Caco-2 (cell line): ENCODE measurements at regions not wholly inside any gene's neighbourhood (a gene's known extent, or its start where the extent isn't known, plus 50 kb on each side); places are given as distances from the start of the nearest gene placed in this dataset.

Experiments
- BruUV-seq: library from RNA; stranded (reverse); fragments of 400-500 nt; replicated peaks from 2 replicates; lab custom pipeline; 2021; lab: Mats Ljungman, UMichigan
- CTCF ChIA-PET: fragments of 300-600 bp; sonication (Branson Sonifier 250); formaldehyde crosslinking; loops from one replicate; lab custom pipeline; 2022; ENCODE audit warnings: antibody characterized with exemption; lab: Charles Lee
- POLR2A ChIA-PET: fragments of 300-600 bp; sonication (Branson Sonifier 250); formaldehyde crosslinking; loops from one replicate; lab custom pipeline; 2022; ENCODE audit warnings: antibody characterized with exemption; lab: Charles Lee
- DNase-seq, 2 experiments: peaks; one replicate each; pipeline versions ENCODE4 v3.0.0 to v3.0.0-alpha.2; 2020 to 2022
- H3K27me3 ChIP-seq: replicated peaks from 2 replicates; pipeline ENCODE4 v1.6.0; 2011; ENCODE audit warnings: low read length; ENCODE audit not compliant: control insufficient read depth, insufficient read depth
- H3K36me3 ChIP-seq: 2 replicates; pipeline ENCODE4 v1.5.1; 2011; ENCODE audit warnings: low read length; ENCODE audit not compliant: control insufficient read depth, insufficient read depth
- H3K4me1 ChIP-seq: fragments of 250-450 bp; sonication (Bioruptor Pico); 2 replicates; pipeline ENCODE4 v1.5.1; 2020; ENCODE audit warnings: mild to moderate bottlenecking
- H3K4me3 ChIP-seq: 2 replicates; pipeline ENCODE4 v1.5.1; 2011; ENCODE audit warnings: low read depth, mild to moderate bottlenecking, control low read depth, low read length
- H3K9me3 ChIP-seq: fragments of 250-450 bp; sonication (Bioruptor Pico); 2 replicates; pipeline ENCODE4 v1.5.1; 2020; ENCODE audit warnings: mild to moderate bottlenecking, moderate library complexity
- H3K27ac Mint-ChIP-seq: one replicate; pipeline ENCODE4 v1.8.0; 2022; ENCODE audit warnings: mixed read lengths; ENCODE audit not compliant: unreplicated experiment
- H3K27me3 Mint-ChIP-seq: one replicate; pipeline ENCODE4 v1.8.0; 2022; ENCODE audit warnings: mixed read lengths; ENCODE audit not compliant: insufficient read depth, unreplicated experiment
- H3K36me3 Mint-ChIP-seq: one replicate; pipeline ENCODE4 v1.8.0; 2022; ENCODE audit warnings: mild to moderate bottlenecking, mixed read lengths; ENCODE audit not compliant: insufficient read depth, unreplicated experiment
- H3K4me1 Mint-ChIP-seq: one replicate; pipeline ENCODE4 v1.8.0; 2022; ENCODE audit warnings: low read depth, mixed read lengths; ENCODE audit not compliant: unreplicated experiment
- H3K4me3 Mint-ChIP-seq: one replicate; pipeline ENCODE4 v1.8.0; 2022; ENCODE audit warnings: mild to moderate bottlenecking, moderate library complexity, mixed read lengths; ENCODE audit not compliant: unreplicated experiment
- H3K9me3 Mint-ChIP-seq: one replicate; pipeline ENCODE4 v1.8.0; 2022; ENCODE audit warnings: mixed read lengths; ENCODE audit not compliant: unreplicated experiment
- intact Hi-C: fragments of 100-400 bp; cut with micrococcal nuclease; formaldehyde crosslinking; loops from one replicate; pipeline ENCODE4 v1.10.0; 2022; ENCODE audit not compliant: unreplicated experiment
- TF ChIP-seq, protein P1 (sequence below), 2 experiments: fragments of 200-600 bp in 1 of 2; IDR thresholded peaks; 1 replicate in 1 of 2; 2 replicates in 1 of 2; pipeline versions ENCODE4 v1.5.1 to v1.8.0; 2011 to 2022; ENCODE audit warnings: antibody characterized with exemption in 1 of 2, control low read depth in 1 of 2, inconsistent platforms in 1 of 2, low read depth in 1 of 2, low read length in 1 of 2, mild to moderate bottlenecking in 1 of 2, moderate library complexity in 1 of 2; ENCODE audit not compliant: insufficient read depth in 1 of 2, severe bottlenecking in 1 of 2, unreplicated experiment in 1 of 2

DNA sequence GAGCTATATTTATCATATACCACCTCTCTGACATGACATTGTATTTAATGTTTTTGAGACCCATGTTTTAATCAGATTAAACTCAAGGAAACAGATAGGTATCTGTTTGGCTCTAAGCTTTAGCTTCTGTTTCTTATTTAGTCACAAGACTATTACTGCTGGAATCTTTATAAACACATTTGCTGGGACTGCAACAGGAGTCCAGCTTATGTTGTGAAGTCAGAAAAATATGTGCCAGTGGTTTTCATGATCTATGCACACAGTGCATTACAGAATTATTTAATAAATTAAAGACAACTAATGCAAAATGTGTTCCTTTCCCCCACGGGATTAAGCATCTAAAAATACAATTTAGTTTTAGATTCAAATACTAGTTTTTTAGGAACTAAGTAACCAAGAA, 338.9 kb downstream of the ZEB2 start:
- Mint-ChIP-seq H3K4me1 (no peaks in the 10 kb centered on the region), H3K27me3 (no peaks in the 10 kb centered on the region), H3K4me3 (no peak overlapping the region), H3K9me3 (no peaks in the 10 kb centered on the region), H3K27ac (no peak overlapping the region), H3K36me3 (no peaks in the 10 kb centered on the region)
- H3K4me1 ChIP-seq: no peaks in the 10 kb centered on the region
- no peaks in the 10 kb centered on the region for H3K27me3 ChIP-seq
- H3K9me3 ChIP-seq: no peaks in the 10 kb centered on the region
- H3K36me3 ChIP-seq: no peaks in the 10 kb centered on the region
- no peak for DNase-seq
- intact Hi-C loops: no loop called here
- H3K4me3 ChIP-seq: no peak overlapping the region
- CTCF ChIA-PET: no interaction called here
- TF ChIP-seq, protein P1, sequence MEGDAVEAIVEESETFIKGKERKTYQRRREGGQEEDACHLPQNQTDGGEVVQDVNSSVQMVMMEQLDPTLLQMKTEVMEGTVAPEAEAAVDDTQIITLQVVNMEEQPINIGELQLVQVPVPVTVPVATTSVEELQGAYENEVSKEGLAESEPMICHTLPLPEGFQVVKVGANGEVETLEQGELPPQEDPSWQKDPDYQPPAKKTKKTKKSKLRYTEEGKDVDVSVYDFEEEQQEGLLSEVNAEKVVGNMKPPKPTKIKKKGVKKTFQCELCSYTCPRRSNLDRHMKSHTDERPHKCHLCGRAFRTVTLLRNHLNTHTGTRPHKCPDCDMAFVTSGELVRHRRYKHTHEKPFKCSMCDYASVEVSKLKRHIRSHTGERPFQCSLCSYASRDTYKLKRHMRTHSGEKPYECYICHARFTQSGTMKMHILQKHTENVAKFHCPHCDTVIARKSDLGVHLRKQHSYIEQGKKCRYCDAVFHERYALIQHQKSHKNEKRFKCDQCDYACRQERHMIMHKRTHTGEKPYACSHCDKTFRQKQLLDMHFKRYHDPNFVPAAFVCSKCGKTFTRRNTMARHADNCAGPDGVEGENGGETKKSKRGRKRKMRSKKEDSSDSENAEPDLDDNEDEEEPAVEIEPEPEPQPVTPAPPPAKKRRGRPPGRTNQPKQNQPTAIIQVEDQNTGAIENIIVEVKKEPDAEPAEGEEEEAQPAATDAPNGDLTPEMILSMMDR (IDR thresholded peaks at IDR 0.05; ENCODE audit: insufficient read depth in 1 of 2, low read depth in 1 of 2, low read length in 1 of 2, severe bottlenecking in 1 of 2, unreplicated experiment in 1 of 2): no peak
- BruUV-seq: no TSS peak
- POLR2A ChIA-PET: no interaction called here

DNA sequence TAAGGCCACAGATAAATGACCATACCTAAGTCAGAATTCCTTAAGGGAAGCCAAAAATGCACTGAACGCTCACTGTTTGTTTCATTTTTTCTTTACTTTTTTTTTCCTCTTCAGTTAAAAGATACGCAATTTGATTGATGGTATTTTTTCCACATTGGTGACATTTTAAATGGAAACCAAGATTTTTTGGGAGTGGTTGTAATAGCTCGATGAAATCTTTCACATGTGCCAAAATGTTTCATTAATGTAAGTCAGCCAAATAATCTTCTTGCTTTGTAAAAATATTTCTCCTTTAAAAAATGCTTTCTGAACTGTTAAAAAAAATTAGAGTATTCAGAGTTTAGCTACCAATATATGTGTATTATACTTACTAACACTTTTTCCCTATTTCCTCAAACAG, 339.8 kb downstream of the ZEB2 start:
- Mint-ChIP-seq H3K9me3 (no peaks in the 10 kb centered on the region), H3K27ac (no peak overlapping the region), H3K4me3 (no peak overlapping the region), H3K36me3 (no peaks in the 10 kb centered on the region), H3K27me3 (no peaks in the 10 kb centered on the region), H3K4me1 (no peaks in the 10 kb centered on the region)
- intact Hi-C loops: no loop called here
- no peaks in the 10 kb centered on the region for H3K36me3 ChIP-seq
- CTCF ChIA-PET: no interaction called here
- BruUV-seq: no TSS peak
- H3K4me1 ChIP-seq: no peaks in the 10 kb centered on the region
- H3K27me3 ChIP-seq: no peaks in the 10 kb centered on the region
- H3K4me3 ChIP-seq: no peak overlapping the region
- POLR2A ChIA-PET: no interaction called here
- TF ChIP-seq, protein P1 (IDR thresholded peaks at IDR 0.05; ENCODE audit: insufficient read depth in 1 of 2, low read depth in 1 of 2, low read length in 1 of 2, severe bottlenecking in 1 of 2, unreplicated experiment in 1 of 2): no peak
- DNase-seq: no peak
- no peaks in the 10 kb centered on the region for H3K9me3 ChIP-seq

DNA sequence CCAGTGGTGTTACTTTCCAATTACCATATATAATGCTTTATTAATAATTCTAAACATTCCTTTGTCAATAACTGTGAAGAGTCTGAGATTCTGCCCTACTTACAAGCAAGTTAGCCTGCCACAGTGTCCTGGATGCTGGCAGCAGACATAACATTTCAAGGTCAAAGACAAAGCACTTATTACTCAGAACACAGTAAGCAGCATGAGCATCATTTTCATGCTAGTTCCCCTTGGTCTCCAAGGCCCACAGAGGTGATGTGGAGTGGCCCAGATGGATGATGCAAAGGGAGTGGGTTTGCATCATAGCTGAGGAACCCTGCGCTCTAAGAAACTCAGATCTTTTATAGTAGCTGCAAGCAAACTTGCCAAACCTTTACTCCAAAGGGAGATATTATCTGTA, 349.7 kb downstream of the ZEB2 start:
- Histone ChIP-seq H3K9me3 (no peaks in the 10 kb centered on the region), H3K4me1 (no peaks in the 10 kb centered on the region), H3K36me3 (no peaks in the 10 kb centered on the region), H3K27me3 (no peaks in the 10 kb centered on the region), H3K4me3 (no peak overlapping the region)
- ChIA-PET POLR2A (no interaction called here), CTCF (no interaction called here)
- intact Hi-C loops: no loop called here
- H3K36me3 Mint-ChIP-seq: no peaks in the 10 kb centered on the region
- H3K9me3 Mint-ChIP-seq: no peaks in the 10 kb centered on the region
- no peak for DNase-seq
- TF ChIP-seq, protein P1 (IDR thresholded peaks at IDR 0.05; ENCODE audit: insufficient read depth in 1 of 2, low read depth in 1 of 2, low read length in 1 of 2, severe bottlenecking in 1 of 2, unreplicated experiment in 1 of 2): no peak
- H3K27ac Mint-ChIP-seq: no peak overlapping the region
- no peaks in the 10 kb centered on the region for H3K4me1 Mint-ChIP-seq
- no peaks in the 10 kb centered on the region for H3K27me3 Mint-ChIP-seq
- BruUV-seq: no TSS peak
- no peak overlapping the region for H3K4me3 Mint-ChIP-seq
